GM18867 (cell line): ENCODE measurements at regions not wholly inside any gene's neighbourhood (a gene's known extent, or its start where the extent isn't known, plus 50 kb on each side); places are given as distances from the start of the nearest gene placed in this dataset.
"Not testable (repeated sequence)": the region's sequence is repeated elsewhere in the genome, so short reads cannot be mapped to it uniquely, and the experiment has no call there.

ENCODE experiments used
- ATAC-seq: cut with Tn5 transposase; IDR thresholded peaks from one replicate; pipeline ENCODE4 v1.9.1; 2021; ENCODE audit warnings: mild to moderate bottlenecking, moderate library complexity; ENCODE audit not compliant: unreplicated experiment

GRCh38 chr5:82959466-82959865, 117.7 kb downstream of the TMEM167A start:
- ATAC-seq = no peak

DNA sequence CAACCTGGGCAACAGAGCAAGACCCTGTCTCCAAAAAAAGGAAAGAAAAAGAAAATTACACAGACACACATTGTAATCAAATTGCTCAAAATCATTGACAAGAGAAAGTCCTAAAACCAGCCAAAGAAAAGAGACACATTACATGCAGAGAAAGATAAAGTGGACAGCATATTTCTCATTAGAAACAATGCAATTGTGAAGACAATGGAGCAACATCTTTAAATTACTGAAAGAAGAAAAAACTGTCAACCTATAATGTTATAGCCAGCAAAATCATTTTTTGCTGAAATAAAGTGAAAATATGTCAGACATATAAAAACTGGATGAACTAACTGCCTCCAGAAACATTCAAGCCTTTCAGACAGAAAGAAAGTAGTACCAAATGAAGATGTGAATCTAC, 120.6 kb downstream of the TMEM167A start:
- ATAC-seq = no peak

GRCh38 chr5:82952326-82952725, 124.9 kb downstream of the TMEM167A start:
- ATAC-seq = no peak

DNA sequence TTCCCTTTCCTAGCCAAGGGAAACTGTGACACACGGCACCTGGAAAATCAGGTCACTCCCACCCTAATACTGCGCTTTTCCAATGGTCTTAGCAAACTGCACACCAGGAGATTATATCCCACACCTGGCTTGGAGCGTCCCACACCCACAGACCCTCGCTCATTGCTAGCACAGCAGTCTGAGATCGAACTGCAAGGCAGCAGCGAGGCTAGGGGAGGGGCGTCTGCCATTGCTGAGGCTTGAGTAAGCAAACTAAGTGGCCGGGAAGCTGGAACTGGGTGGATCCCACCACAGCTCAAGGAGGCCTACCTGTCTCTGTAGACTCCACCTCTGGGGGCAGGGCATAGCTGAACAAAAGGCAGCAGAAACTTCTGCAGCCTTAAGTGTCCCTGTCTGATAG, 132.9 kb downstream of the TMEM167A start:
- not testable (repeated sequence) for ATAC-seq

GRCh38 chr5:82942083-82942881, 134.9 kb downstream of the TMEM167A start:
- peak; percentile 64 for ATAC-seq

- ATAC-seq = no peak
Measured at GRCh38 chr5:82938901-82939725, 138.1 kb downstream of the TMEM167A start.

DNA sequence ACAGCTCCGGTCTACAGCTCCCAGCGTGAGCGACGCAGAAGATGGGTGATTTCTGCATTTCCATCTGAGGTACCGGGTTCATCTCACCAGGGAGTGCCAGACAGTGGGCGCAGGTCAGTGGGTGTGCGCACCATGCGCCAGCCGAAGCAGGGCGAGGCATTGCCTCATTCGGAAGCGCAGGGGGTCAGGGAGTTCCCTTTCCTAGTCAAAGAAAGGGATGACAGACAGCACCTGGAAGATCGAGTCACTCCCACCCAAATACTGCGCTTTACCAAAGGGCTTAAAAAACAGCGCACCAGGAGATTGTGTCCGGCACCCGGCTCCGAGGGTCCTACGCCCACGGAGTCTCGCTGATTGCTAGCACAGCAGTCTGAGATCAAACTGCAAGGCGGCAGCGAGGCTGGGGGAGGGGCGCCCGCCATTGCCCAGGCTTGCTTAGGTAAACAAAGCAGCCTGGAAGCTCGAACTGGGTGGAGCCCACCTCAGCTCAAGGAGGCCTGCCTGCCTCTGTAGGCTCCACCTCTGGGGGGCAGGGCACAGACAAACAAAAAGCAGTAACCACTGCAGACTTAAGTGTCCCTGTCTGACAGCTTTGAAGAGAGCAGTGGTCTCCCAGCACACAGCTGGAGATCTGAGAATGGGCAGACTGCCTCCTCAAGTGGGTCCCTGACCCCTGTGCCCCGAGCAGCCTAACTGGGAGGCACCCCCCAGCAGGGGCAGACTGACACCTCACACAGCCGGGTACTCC, 144.5 kb downstream of the TMEM167A start:
- ATAC-seq = not testable (repeated sequence)

GRCh38 chr5:82931110-82931509, 146.1 kb downstream of the TMEM167A start:
- no peak for ATAC-seq

DNA sequence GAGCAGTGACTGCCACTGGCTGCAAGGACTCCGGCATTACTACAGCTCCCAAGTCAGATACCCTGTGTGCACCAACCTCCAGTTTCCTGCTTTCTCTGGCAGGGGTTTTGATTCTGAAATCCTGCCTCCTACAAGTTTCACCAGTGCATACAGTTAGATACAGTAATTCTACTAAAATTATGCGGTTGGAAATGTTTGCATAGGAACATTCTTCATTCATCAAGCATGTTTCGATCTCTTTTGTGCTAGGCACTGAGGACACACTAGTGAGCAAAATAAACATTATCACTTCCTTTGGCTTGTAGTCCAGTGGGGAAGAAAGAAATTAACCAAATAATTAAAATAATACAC, 152.2 kb downstream of the TMEM167A start:
- no peak for ATAC-seq

GRCh38 chr5:82924226-82925060, 152.8 kb downstream of the TMEM167A start:
- no peak for ATAC-seq

DNA sequence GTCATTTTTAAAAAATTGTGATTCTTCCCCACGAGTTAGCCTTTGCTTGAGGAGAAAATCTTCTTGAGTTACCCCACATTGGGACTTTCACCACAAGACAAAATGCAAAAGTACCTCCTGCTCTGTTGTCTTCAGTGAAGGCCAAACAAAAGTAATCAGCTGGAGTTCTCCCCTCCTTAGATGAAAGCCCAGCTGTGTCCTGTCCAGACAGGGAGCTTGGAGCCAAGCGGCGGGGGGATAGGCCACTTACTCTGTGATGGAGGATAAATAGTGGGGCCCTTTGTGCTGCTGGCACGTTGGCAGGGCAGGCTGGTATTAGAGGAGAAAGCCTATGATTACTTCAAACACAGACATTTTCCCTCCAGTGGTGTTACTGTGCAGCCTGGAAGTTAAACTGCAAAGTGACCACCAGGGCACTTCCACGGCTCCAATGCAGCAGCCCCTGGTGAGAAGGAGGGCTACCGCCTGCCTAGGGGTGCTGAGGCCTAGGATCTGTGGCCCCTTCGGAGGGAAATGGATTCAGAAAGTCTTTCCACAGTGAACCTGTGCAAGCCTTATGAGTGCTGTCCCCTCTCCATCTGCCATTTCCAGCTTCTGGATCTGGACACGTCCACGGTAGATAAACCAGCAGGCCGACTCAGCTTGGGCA, 155.0 kb downstream of the TMEM167A start:
- ATAC-seq = no peak

DNA sequence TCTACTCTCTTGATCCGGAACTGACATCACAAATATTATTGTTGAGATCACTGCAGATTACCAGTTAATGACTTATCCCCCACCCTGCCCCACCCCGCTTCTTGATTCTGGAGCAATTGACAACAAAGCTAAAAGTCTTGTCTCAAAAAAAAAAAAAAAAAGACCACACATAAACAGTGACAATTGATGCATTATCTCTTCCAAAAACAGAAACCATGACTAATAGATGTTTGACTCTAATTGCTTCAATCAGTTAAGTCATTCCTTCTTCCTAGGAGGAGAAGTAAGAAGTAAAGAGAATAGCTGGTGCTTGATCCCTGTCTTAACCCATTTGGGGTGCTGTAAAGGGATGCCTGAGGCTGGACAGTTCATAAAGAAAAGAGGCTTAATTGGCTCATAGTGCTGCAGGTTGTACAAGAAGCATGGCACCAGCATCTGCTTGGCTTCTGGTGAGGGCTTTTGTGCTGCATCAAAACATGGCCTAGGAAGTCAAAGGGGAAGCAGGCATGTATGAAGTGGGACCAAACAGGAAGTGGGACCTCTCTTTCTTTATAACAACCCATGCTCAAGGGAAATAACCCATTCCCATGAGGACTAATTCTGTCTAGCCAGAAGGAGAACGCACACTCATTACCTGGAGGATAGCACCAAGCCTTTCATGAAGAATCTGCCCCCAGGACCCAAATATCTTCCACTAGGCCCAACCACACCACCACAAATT, 158.7 kb downstream of the TMEM167A start:
- ATAC-seq = no peak

DNA sequence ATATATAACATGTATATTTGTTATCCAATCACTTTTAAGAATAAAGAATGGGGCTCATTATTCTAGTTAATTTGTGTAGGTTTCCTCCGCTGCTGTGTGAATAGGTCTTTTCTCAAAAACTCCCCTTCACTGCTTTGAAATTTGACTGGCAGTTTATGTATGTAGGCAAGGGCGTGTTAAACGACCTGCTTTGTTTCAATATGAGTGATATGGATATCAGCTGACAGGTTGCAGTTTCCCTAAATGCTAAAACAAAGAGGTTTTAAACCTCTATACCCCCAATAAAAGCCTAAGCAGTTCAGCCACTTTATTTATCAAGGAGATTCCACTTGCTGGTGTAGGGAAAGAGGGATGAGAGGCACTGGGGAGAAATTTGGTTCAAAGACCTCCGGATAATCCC, 159.6 kb downstream of the TMEM167A start:
- peak; percentile 79 for ATAC-seq

- ATAC-seq = no peak
Measured at GRCh38 chr5:82913971-82914370, 163.2 kb downstream of the TMEM167A start.

- ATAC-seq = no peak
Measured at GRCh38 chr5:82912462-82912861, 164.7 kb downstream of the TMEM167A start.

- no peak for ATAC-seq
Measured at GRCh38 chr5:82911910-82912309, 165.3 kb downstream of the TMEM167A start.

DNA sequence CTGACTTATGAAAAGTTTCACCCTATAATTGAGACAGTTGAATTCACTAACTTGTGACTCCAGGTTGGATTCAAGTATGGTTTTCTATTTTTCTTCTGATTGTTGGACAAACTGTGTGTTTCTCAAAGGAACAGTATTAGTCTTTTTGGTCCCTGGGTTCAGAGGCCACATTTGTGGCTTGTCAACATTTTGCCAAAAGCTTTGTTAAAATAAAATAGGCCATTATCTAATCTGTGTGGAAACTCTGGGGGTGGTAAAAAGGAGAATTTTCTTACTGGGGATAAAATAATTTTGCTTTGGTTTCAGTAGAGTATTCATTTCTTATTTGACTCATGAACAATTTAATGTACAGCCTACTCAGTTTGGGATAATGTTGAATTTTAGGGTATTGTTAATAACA, 166.3 kb downstream of the TMEM167A start:
- no peak for ATAC-seq

DNA sequence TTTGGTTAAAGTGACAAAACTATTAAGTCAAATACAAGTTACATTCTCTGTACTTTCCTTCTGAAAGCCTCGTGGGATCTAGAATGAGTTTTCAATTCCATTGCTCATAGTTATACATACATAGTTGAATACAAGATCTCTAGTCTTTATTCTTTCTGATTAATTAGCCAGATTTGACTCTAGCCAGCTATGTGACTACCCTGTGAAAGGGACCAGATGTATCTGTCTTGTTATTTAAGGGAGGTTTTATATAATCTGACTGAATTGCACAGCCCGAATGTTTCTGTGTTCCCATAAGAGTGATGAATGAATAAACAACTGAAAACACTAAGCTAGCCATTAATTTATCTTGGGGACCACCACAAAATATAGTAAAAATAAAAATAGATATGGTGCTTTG, 166.7 kb downstream of the TMEM167A start:
- ATAC-seq = no peak

GRCh38 chr5:82909771-82910170, 167.4 kb downstream of the TMEM167A start:
- no peak for ATAC-seq
